IMR-90 (cell line): ENCODE measurements at regions not wholly inside any gene's neighbourhood (a gene's known extent, or its start where the extent isn't known, plus 50 kb on each side); places are given as distances from the start of the nearest gene placed in this dataset.

ENCODE experiments used
- BHLHE40 ChIP-seq: fragments of 150-350 bp; IDR thresholded peaks from 2 replicates; pipeline ENCODE4 v1.6.1; 2016; ENCODE audit warnings: mild to moderate bottlenecking, low read depth, low read length
- FOS ChIP-seq: fragments of 150-350 bp; IDR thresholded peaks from 2 replicates; pipeline ENCODE4 v1.6.1; 2016; ENCODE audit warnings: low read depth, low read length
- POLR2A ChIP-seq: IDR thresholded peaks from 2 replicates; pipeline ENCODE4 v1.6.1; 2012; ENCODE audit warnings: mild to moderate bottlenecking, low read depth, low read length
- RFX5 ChIP-seq: IDR thresholded peaks from 2 replicates; pipeline ENCODE4 v1.8.0; 2012; ENCODE audit warnings: low read depth, mild to moderate bottlenecking, low read length, moderate library complexity
- SMC3 ChIP-seq: fragments of 150-350 bp; IDR thresholded peaks from 2 replicates; pipeline ENCODE4 v1.6.1; 2016; ENCODE audit warnings: low read depth, mild to moderate bottlenecking, antibody characterized with exemption, low read length, moderate library complexity
- TF ChIP-seq, protein P1 (sequence below): conservative IDR thresholded peaks from 2 replicates; pipeline ENCODE4 v1.5.1; 2012; ENCODE audit warnings: mild to moderate bottlenecking, low read depth, low read length, improper control_type of control experiment
- TF ChIP-seq, protein P2 (sequence below): fragments of 150-350 bp; IDR thresholded peaks from 2 replicates; pipeline ENCODE4 v1.6.1; 2016; ENCODE audit warnings: low read depth, mild to moderate bottlenecking, low read length, moderate library complexity, borderline replicate concordance

DNA sequence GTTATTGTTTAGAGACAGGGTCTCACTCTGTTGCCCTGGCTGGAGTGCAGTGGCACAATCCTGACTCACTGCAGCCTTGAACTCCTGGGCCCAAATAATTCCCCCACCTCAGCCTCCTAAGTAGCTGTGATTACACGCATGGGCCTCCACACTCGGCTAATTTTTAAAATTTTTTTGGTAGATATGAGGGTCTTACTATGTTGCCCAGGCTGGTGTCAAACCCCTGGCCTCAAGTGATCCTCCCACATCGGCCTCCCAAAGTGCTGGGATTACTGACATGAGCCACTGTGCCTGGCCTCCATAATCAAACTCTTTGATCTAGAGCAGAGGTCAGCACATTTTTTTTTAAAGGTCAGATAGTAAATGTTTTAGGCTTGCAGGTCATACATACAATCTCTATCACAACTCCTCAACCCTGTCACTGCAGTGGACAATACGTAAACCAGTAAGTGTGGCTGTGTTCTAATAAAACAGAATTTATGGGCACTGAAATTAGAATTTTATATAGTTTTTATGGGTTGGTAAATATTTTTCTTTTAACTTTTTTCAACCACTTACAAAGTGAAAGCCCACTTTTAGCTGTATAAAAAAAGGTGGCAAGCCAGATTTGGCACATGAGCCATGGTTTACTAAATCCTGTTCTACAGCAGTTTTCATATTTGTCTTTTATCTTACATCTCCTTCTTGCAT, 105.1 kb upstream of the RAPGEF2 start:
- TF ChIP-seq FOS (no peak), POLR2A (no peak), RFX5 (no peak), BHLHE40 (no peak), SMC3 (no peak)
- TF ChIP-seq, protein P1, sequence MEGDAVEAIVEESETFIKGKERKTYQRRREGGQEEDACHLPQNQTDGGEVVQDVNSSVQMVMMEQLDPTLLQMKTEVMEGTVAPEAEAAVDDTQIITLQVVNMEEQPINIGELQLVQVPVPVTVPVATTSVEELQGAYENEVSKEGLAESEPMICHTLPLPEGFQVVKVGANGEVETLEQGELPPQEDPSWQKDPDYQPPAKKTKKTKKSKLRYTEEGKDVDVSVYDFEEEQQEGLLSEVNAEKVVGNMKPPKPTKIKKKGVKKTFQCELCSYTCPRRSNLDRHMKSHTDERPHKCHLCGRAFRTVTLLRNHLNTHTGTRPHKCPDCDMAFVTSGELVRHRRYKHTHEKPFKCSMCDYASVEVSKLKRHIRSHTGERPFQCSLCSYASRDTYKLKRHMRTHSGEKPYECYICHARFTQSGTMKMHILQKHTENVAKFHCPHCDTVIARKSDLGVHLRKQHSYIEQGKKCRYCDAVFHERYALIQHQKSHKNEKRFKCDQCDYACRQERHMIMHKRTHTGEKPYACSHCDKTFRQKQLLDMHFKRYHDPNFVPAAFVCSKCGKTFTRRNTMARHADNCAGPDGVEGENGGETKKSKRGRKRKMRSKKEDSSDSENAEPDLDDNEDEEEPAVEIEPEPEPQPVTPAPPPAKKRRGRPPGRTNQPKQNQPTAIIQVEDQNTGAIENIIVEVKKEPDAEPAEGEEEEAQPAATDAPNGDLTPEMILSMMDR, result no peak
- TF ChIP-seq, protein P2, sequence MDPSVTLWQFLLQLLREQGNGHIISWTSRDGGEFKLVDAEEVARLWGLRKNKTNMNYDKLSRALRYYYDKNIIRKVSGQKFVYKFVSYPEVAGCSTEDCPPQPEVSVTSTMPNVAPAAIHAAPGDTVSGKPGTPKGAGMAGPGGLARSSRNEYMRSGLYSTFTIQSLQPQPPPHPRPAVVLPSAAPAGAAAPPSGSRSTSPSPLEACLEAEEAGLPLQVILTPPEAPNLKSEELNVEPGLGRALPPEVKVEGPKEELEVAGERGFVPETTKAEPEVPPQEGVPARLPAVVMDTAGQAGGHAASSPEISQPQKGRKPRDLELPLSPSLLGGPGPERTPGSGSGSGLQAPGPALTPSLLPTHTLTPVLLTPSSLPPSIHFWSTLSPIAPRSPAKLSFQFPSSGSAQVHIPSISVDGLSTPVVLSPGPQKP, result no peak
